HFFc6 (cell line): ENCODE measurements at regions not wholly inside any gene's neighbourhood (a gene's known extent, or its start where the extent isn't known, plus 50 kb on each side); places are given as distances from the start of the nearest gene placed in this dataset.

Source experiments
- DNase-seq: peaks from one replicate; pipeline ENCODE4 v3.0.0-alpha.2; 2018
- H3K27ac Mint-ChIP-seq: 2 replicates; pipeline ENCODE4 v1.8.0; 2020; ENCODE audit warnings: mild to moderate bottlenecking, mixed read lengths
- H3K27me3 Mint-ChIP-seq: 2 replicates; pipeline ENCODE4 v1.8.0; 2021; ENCODE audit warnings: mild to moderate bottlenecking, moderate library complexity, mixed read lengths; ENCODE audit not compliant: insufficient read depth
- H3K36me3 Mint-ChIP-seq: 2 replicates; pipeline ENCODE4 v1.8.0; 2021; ENCODE audit warnings: low read depth, mixed read lengths
- H3K4me1 Mint-ChIP-seq: 2 replicates; pipeline ENCODE4 v1.8.0; 2020; ENCODE audit warnings: low read depth, mixed read lengths
- H3K4me3 Mint-ChIP-seq: 2 replicates; pipeline ENCODE4 v1.8.0; 2020; ENCODE audit warnings: mild to moderate bottlenecking, moderate library complexity, mixed read lengths
- H3K9me3 Mint-ChIP-seq: 2 replicates; pipeline ENCODE4 v1.8.0; 2020; ENCODE audit warnings: mild to moderate bottlenecking, mixed read lengths
- CTCF ChIP-seq: fragments of 200-600 bp; sonication (generic); IDR thresholded peaks from 2 replicates; pipeline ENCODE4 v1.5.0; 2021; ENCODE audit warnings: antibody characterized with exemption, mild to moderate bottlenecking

DNA sequence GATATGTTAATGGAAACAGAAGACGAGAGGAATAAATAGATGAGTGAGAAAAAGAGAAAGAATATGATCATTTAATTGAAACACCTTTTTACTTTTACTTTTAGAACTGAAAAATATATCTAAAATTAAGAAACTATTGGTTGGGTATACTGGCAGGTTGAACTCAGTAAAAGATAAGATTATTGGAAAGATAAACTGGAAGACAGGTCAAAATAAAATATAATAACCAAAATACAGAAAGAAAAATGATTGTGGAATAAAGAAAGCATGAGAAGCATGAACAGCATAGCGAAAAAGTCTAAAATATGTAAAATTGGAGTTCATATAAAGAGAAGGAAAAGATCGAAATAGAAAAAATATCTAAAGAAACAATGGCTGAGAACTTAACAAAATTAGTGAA, 242.2 kb upstream of the MIR17HG start:
- H3K27me3 Mint-ChIP-seq: no peaks in the 10 kb centered on the region
- H3K36me3 Mint-ChIP-seq: no peaks in the 10 kb centered on the region; the same call in 1 of the 2 replicates
- no peak overlapping the region for H3K4me3 Mint-ChIP-seq
- H3K9me3 Mint-ChIP-seq: peaks cover 21% of the 10 kb centered on the region
- TF ChIP-seq CTCF: no peak
- no peak for DNase-seq
- H3K4me1 Mint-ChIP-seq: no peaks in the 10 kb centered on the region
- no peak overlapping the region for H3K27ac Mint-ChIP-seq

DNA sequence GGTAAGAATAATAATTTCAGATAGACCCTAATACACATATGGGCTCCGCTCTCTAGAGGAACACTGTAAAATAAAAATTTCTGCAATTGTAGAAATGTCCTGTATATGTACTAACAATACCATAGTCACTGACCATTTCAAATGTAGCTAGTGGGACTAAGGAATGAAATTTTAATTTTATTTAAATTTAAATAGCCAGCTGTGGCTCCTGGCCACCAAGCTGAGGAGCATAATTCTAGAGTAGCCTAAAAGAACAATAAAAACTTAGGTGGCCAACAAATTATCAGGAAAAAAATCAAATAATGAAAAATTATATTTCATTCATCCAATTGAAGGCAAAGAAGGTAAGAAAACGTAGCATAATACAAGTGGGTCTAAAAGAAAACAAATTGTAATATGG, 240.9 kb upstream of the MIR17HG start:
- Mint-ChIP-seq H3K4me1 (no peaks in the 10 kb centered on the region), H3K36me3 (no peaks in the 10 kb centered on the region; the same call in 1 of the 2 replicates), H3K9me3 (peaks cover 25% of the 10 kb centered on the region), H3K27me3 (no peaks in the 10 kb centered on the region), H3K4me3 (no peak overlapping the region), H3K27ac (no peak overlapping the region)
- TF ChIP-seq CTCF: no peak
- DNase-seq: no peak

- H3K4me3 Mint-ChIP-seq: no peak overlapping the region
- no peak for DNase-seq
Observed at GRCh38 chr13:91108315-91108714, 239.2 kb upstream of the MIR17HG start.

DNA sequence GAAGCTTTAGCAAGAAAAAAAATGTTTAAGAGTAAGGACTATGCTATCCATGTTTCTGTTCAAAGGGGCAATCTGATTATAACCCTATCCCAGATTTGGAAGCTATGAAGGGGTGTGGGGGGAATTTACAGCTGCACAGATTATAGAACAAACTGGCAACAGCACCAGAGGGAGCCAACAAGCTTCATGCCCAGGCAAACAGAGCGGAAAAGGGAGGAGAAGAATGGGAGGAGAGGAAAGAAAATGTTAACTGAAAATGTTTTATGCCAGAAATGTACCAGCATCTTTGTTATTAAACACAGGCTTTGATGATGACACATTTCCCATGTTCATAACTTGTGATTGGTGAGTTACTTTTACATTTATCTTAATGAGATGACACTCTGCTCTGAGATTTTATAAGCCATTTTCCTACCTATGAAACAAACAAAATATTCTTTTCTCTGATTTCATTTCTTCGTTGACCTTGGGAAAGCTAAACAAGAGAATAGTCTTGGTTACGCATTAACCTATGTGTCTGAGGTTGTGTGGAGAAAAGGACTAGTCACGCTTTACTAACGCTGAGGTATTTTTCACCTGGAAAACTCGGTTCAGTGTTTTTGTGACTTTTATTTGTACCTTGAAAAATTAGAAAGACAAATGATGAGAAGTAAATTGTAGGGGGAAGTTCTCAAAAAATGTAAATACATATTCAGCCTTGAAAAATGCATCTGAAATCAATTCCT, 235.8 kb upstream of the MIR17HG start:
- Mint-ChIP-seq H3K4me3 (no peak overlapping the region), H3K27me3 (no peaks in the 10 kb centered on the region), H3K27ac (no peak overlapping the region), H3K36me3 (no peaks in the 10 kb centered on the region), H3K9me3 (peaks cover 24% of the 10 kb centered on the region), H3K4me1 (no peaks in the 10 kb centered on the region)
- no peak for DNase-seq
- TF ChIP-seq CTCF: no peak

More at GRCh38 chr13:91108315-91108714, 239.2 kb upstream of the MIR17HG start:
- TF ChIP-seq CTCF: no peak
- Mint-ChIP-seq H3K27ac (no peak overlapping the region), H3K27me3 (no peaks in the 10 kb centered on the region), H3K9me3 (peaks cover 23% of the 10 kb centered on the region), H3K4me1 (no peaks in the 10 kb centered on the region), H3K36me3 (no peaks in the 10 kb centered on the region)

DNA sequence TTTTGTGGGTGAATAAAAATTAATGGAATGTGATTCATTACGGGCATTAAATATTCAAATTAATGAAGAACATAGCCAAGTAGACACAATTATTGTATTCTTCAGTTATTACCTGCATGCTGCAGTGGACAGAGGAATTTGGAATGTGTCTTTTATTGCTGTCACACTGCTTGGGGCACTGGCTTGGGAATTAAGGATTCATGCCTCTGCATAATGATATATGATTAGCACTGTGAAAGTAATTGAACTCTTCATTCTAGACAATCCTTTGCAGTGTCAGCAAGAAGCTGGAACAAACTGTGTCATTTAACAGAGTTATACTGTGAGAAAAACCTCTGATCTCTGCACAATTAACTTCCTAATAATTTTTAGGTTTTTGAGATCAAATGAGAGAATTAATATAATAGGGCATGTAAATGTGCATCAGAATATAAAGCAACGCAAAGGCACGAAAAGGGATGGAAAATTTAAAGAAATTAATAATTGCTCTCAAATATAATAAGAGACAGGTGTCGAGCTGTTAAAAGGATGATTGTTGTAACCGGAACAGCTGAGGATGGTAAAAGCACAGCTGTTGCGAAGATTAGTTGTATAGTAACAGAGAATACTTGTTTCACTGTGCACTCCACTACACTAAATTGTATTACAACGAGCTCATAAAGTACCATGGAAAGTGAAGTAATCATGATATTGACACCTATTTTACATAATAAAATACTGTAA, 235.1 kb upstream of the MIR17HG start:
- Mint-ChIP-seq H3K4me1 (no peaks in the 10 kb centered on the region), H3K27me3 (no peaks in the 10 kb centered on the region), H3K4me3 (no peak overlapping the region), H3K27ac (no peak overlapping the region), H3K36me3 (no peaks in the 10 kb centered on the region), H3K9me3 (peaks cover 27% of the 10 kb centered on the region)
- no peak for TF ChIP-seq CTCF
- DNase-seq: no peak
